SK-N-SH (cell line): ENCODE measurements at regions not wholly inside any gene's neighbourhood (a gene's known extent, or its start where the extent isn't known, plus 50 kb on each side); places are given as distances from the start of the nearest gene placed in this dataset.
A peak's percentile ranks its signal among the peaks of the same experiment; 100 is the strongest.

ENCODE experiments used
- CTCF ChIA-PET: fragments of 300-600, 350-600 bp; formaldehyde crosslinking; extraction: SDS; loops from one replicate; lab custom pipeline; 2021; lab: Yijun Ruan, JAX
- POLR2A ChIA-PET: fragments of 350-600 bp; sonication (Branson Sonifier 250); formaldehyde crosslinking; extraction: SDS; loops from one replicate; lab custom pipeline; 2020; ENCODE audit warnings: antibody characterized with exemption, inconsistent platforms; lab: Yijun Ruan, JAX
- DNase-seq: peaks from one replicate; pipeline ENCODE4 v3.0.0; 2012
- H2AFZ ChIP-seq: fragments of 200-600 bp; sonication (generic); 2 replicates; pipeline ENCODE4 v1.8.1; 2016; ENCODE audit warnings: antibody characterized with exemption, mild to moderate bottlenecking, low read depth
- H3F3A ChIP-seq: fragments of 200-600 bp; sonication (generic); replicated peaks from 2 replicates; pipeline ENCODE3; 2016; ENCODE audit warnings: antibody characterized with exemption, mild to moderate bottlenecking; ENCODE audit not compliant: insufficient read depth
- H3K27ac ChIP-seq, 2 experiments: fragments of 200-500 bp in 1 of 2; fragments of 200-600 bp in 1 of 2; sonication (Bioruptor generic) in 1 of 2; sonication (generic), shearing (Covaris generic) in 1 of 2; 2 replicates each; pipeline versions ENCODE4 v1.5.1 to v1.6.1; 2014 to 2016; ENCODE audit warnings: low read depth in 2 of 2, inconsistent platforms in 1 of 2, low read length in 1 of 2, mild to moderate bottlenecking in 1 of 2, mixed read lengths in 1 of 2
- H3K27me3 ChIP-seq: fragments of 200-600 bp; sonication (generic), shearing (Covaris generic); 2 replicates; pipeline ENCODE4 v1.6.1; 2016; ENCODE audit warnings: mixed run types; ENCODE audit not compliant: insufficient read depth
- H3K36me3 ChIP-seq, 2 experiments: fragments of 200-500 bp in 1 of 2; fragments of 200-600 bp in 1 of 2; sonication (Bioruptor generic) in 1 of 2; sonication (generic) in 1 of 2; replicated peaks in 1 of 2; 2 replicates each; pipeline versions ENCODE3 to v1.5.1; 2014 to 2016; ENCODE audit warnings: low read length in 1 of 2, mild to moderate bottlenecking in 1 of 2; ENCODE audit not compliant: insufficient read depth in 2 of 2, control insufficient read depth in 1 of 2
- H3K4me1 ChIP-seq, 2 experiments: fragments of 200-500 bp in 1 of 2; fragments of 200-600 bp in 1 of 2; sonication (Bioruptor generic) in 1 of 2; sonication (generic), shearing (Covaris generic) in 1 of 2; 2 replicates each; pipeline versions ENCODE4 v1.5.1 to v1.6.1; 2014 to 2016; ENCODE audit warnings: low read depth in 1 of 2, low read length in 1 of 2, mixed run types in 1 of 2; ENCODE audit not compliant: insufficient read depth in 2 of 2, control insufficient read depth in 1 of 2
- H3K4me2 ChIP-seq: fragments of 200-600 bp; sonication (generic), shearing (Covaris generic); 2 replicates; pipeline ENCODE4 v1.6.1; 2017; ENCODE audit warnings: mixed run types
- H3K4me3 ChIP-seq, 2 experiments: fragments of 200-500 bp in 1 of 2; fragments of 200-600 bp in 1 of 2; sonication (Bioruptor generic) in 1 of 2; sonication (generic), shearing (Covaris generic) in 1 of 2; 2 replicates each; pipeline versions ENCODE4 v1.5.1 to v1.8.1; 2014 to 2016; ENCODE audit warnings: low read depth in 2 of 2, inconsistent platforms in 1 of 2, low read length in 1 of 2, mild to moderate bottlenecking in 1 of 2, mixed read lengths in 1 of 2, moderate library complexity in 1 of 2
- H3K79me2 ChIP-seq: fragments of 200-600 bp; sonication (generic); 2 replicates; pipeline ENCODE4 v1.8.1; 2017; ENCODE audit warnings: mild to moderate bottlenecking; ENCODE audit not compliant: insufficient read depth
- H3K9ac ChIP-seq: fragments of 200-600 bp; sonication (generic); 2 replicates; pipeline ENCODE4 v1.6.1; 2017; ENCODE audit warnings: mixed run types
- H3K9me2 ChIP-seq: fragments of 200-600 bp; sonication (generic); 2 replicates; pipeline ENCODE4 v1.6.1; 2017; ENCODE audit warnings: mixed run types
- H3K9me3 ChIP-seq: fragments of 200-600 bp; sonication (generic); 2 replicates; pipeline ENCODE4 v1.6.1; 2017; ENCODE audit warnings: mixed run types, mild to moderate bottlenecking, moderate library complexity
- H4K20me1 ChIP-seq: fragments of 200-600 bp; sonication (generic); 2 replicates; pipeline ENCODE4 v1.6.1; 2017; ENCODE audit warnings: mild to moderate bottlenecking, mixed run types; ENCODE audit not compliant: insufficient read depth
- CHD2 ChIP-seq: fragments of 150-350 bp; IDR thresholded peaks from 2 replicates; pipeline ENCODE4 v1.6.1; 2018; ENCODE audit warnings: low read length; ENCODE audit not compliant: partially characterized antibody
- CTCF ChIP-seq: fragments of 200-600 bp; sonication (generic); IDR thresholded peaks from 2 replicates; pipeline ENCODE4 v1.6.1; 2017; ENCODE audit warnings: antibody characterized with exemption, mild to moderate bottlenecking, moderate library complexity
- ELF1 ChIP-seq: IDR thresholded peaks from 2 replicates; pipeline ENCODE4 v1.4.0; 2012
- EP300 ChIP-seq, 2 experiments: IDR thresholded peaks; 2 replicates each; pipeline versions ENCODE4 v1.4.0 to v1.6.1; 2012; ENCODE audit warnings: borderline replicate concordance in 1 of 2, low read depth in 1 of 2, low read length in 1 of 2
- FOSL2 ChIP-seq: IDR thresholded peaks from 2 replicates; pipeline ENCODE4 v1.4.0; 2012; ENCODE audit warnings: low read depth, mild to moderate bottlenecking, moderate library complexity, borderline replicate concordance
- FOXJ3 ChIP-seq: sonication (generic); formaldehyde crosslinking; IDR thresholded peaks from 2 replicates; pipeline ENCODE4 v1.5.1; 2020; ENCODE audit warnings: mild to moderate bottlenecking, missing genetic modification reagents
- MEF2A ChIP-seq: IDR thresholded peaks from 2 replicates; pipeline ENCODE4 v1.4.0; 2012; ENCODE audit warnings: low read depth, borderline replicate concordance
- NRF1 ChIP-seq: IDR thresholded peaks from 2 replicates; pipeline ENCODE4 v1.6.1; 2012; ENCODE audit warnings: low read depth, mild to moderate bottlenecking, low read length
- POLR2AphosphoS5 ChIP-seq: IDR thresholded peaks from 2 replicates; pipeline ENCODE4 v1.6.1; 2012; ENCODE audit warnings: low read depth, low read length
- RAD21 ChIP-seq: IDR thresholded peaks from 2 replicates; pipeline ENCODE4 v1.6.1; 2012; ENCODE audit warnings: mild to moderate bottlenecking, low read length
- REST ChIP-seq: IDR thresholded peaks from 2 replicates; pipeline ENCODE4 v1.6.1; 2012; ENCODE audit warnings: mild to moderate bottlenecking, low read depth, low read length, moderate library complexity
- RFX5 ChIP-seq: IDR thresholded peaks from 2 replicates; pipeline ENCODE4 v1.6.1; 2012; ENCODE audit warnings: mild to moderate bottlenecking, improper control_type of control experiment, low read length
- RXRA ChIP-seq: IDR thresholded peaks from 2 replicates; pipeline ENCODE4 v1.4.0; 2012; ENCODE audit warnings: low read depth, mild to moderate bottlenecking, borderline replicate concordance
- SMC3 ChIP-seq: IDR thresholded peaks from 2 replicates; pipeline ENCODE4 v1.6.1; 2012; ENCODE audit warnings: low read depth, low read length, improper control_type of control experiment
- TEAD4 ChIP-seq: IDR thresholded peaks from 2 replicates; pipeline ENCODE4 v1.4.0; 2012; ENCODE audit warnings: mild to moderate bottlenecking, borderline replicate concordance; ENCODE audit not compliant: insufficient read depth
- USF1 ChIP-seq: IDR thresholded peaks from 2 replicates; pipeline ENCODE4 v1.4.0; 2012; ENCODE audit warnings: low read depth, borderline replicate concordance
- ZBTB33 ChIP-seq: IDR thresholded peaks from 2 replicates; pipeline ENCODE4 v1.4.0; 2012; ENCODE audit warnings: low read depth, borderline replicate concordance
- WGBS: methylation state at CpG from one replicate; pipeline ENCODE4 v1.1.6; 2017; ENCODE audit warnings: low lambda C conversion rate; 5-methylcytosine and 5-hydroxymethylcytosine counted together

- H3K9ac ChIP-seq = no peak overlapping the region
- no peaks in the 10 kb centered on the region for H3K4me1 ChIP-seq
- no peaks in the 10 kb centered on the region for H3K36me3 ChIP-seq
- no peak overlapping the region for H3K4me3 ChIP-seq
- 1% methylated on average over 1 of the region's 1 CpG for WGBS
- H4K20me1 ChIP-seq = no peaks in the 10 kb centered on the region
- no peaks in the 10 kb centered on the region for H3K9me2 ChIP-seq
- TF ChIP-seq SMC3 (0 out of 2 replicates have a peak, but pooled peaks have one; percentile 13), FOXJ3 (CRISPR knock-in tag) (no peak), REST (no peak), RFX5 (no peak), TEAD4 (no peak), RAD21 (peak; percentile 52), ELF1 (no peak), FOSL2 (no peak), NRF1 (no peak), MEF2A (no peak), ZBTB33 (no peak), CHD2 (no peak), POLR2AphosphoS5 (no peak), EP300 (IDR thresholded peaks at IDR 0.05; ENCODE audit: borderline replicate concordance in 1 of 2, low read depth in 1 of 2, low read length in 1 of 2) (no peak), CTCF (peak; percentile 65), RXRA (no peak), USF1 (no peak)
- ChIA-PET POLR2A (no interaction called here), CTCF (interaction anchor here (0.6 to 1.4 kb wide), 5 partner anchors 9 to 287 kb away, joined by 3 read pairs; no protein-coding TSS in a partner anchor)
- no peaks in the 10 kb centered on the region for H3K9me3 ChIP-seq
- H3K79me2 ChIP-seq = no peaks in the 10 kb centered on the region
- H3K4me2 ChIP-seq = no peak overlapping the region
- no peaks in the 10 kb centered on the region for H3F3A ChIP-seq
- no peak overlapping the region for H3K27ac ChIP-seq
- H3K27me3 ChIP-seq = peaks cover 6% of the 10 kb centered on the region; the same call in 1 of the 2 replicates
- no peak for DNase-seq
- no peak overlapping the region for H2AFZ ChIP-seq
These were observed 179.3 kb downstream of the TFEC start for GRCh38 chr7:115851291-115851690.
